Smooth muscle cell of the brain vasculature (primary cell): ENCODE measurements at regions not wholly inside any gene's neighbourhood (a gene's known extent, or its start where the extent isn't known, plus 50 kb on each side); places are given as distances from the start of the nearest gene placed in this dataset.
A peak's percentile ranks its signal among the peaks of the same experiment; 100 is the strongest.

ENCODE experiments used
- DNase-seq: peaks from one replicate; pipeline ENCODE4 v3.0.0-alpha.2; 2012; ENCODE audit warnings: low read depth, low spot score

- DNase-seq, result no peak
Observed at GRCh38 chr4:89599026-89599425, 237.9 kb downstream of the SNCA start.

- DNase-seq, result no peak
Observed at GRCh38 chr4:89598602-89599001, 238.4 kb downstream of the SNCA start.

GRCh38 chr4:89595125-89595789, 241.7 kb downstream of the SNCA start:
- DNase-seq, result no peak

GRCh38 chr4:89590128-89590527, 246.8 kb downstream of the SNCA start:
- DNase-seq, result no peak

GRCh38 chr4:89588421-89588820, 248.5 kb downstream of the SNCA start:
- DNase-seq, result no peak

- DNase-seq, result no peak
Observed at GRCh38 chr4:89587364-89587763, 249.6 kb downstream of the SNCA start.

GRCh38 chr4:89586864-89587263, 250.1 kb downstream of the SNCA start:
- DNase-seq, result no peak

- no peak for DNase-seq
Observed at GRCh38 chr4:89586318-89586717, 250.6 kb downstream of the SNCA start.

- DNase-seq, result no peak
Observed at GRCh38 chr4:89582756-89583505, 254.0 kb downstream of the SNCA start.

- no peak for DNase-seq
Observed at GRCh38 chr4:89579771-89580170, 257.2 kb downstream of the SNCA start.

GRCh38 chr4:89576246-89576645, 260.7 kb downstream of the SNCA start:
- DNase-seq, result no peak

- no peak for DNase-seq
Observed at GRCh38 chr4:89575840-89576239, 261.1 kb downstream of the SNCA start.

GRCh38 chr4:89574176-89574575, 262.8 kb downstream of the SNCA start:
- no peak for DNase-seq

- DNase-seq, result no peak
Observed at GRCh38 chr4:89573656-89574055, 263.3 kb downstream of the SNCA start.

- DNase-seq, result peak; percentile 24
Observed at GRCh38 chr4:89572224-89572858, 264.6 kb downstream of the SNCA start.

GRCh38 chr4:89570931-89571330, 263.3 kb upstream of the GPRIN3 start:
- no peak for DNase-seq

- no peak for DNase-seq
Observed at GRCh38 chr4:89567936-89568335, 260.3 kb upstream of the GPRIN3 start.

GRCh38 chr4:89563431-89563830, 255.8 kb upstream of the GPRIN3 start:
- DNase-seq, result no peak

- DNase-seq, result no peak
Observed at GRCh38 chr4:89562746-89563145, 255.1 kb upstream of the GPRIN3 start.

- DNase-seq, result no peak
Observed at GRCh38 chr4:89561048-89561447, 253.4 kb upstream of the GPRIN3 start.

GRCh38 chr4:89558147-89558546, 250.5 kb upstream of the GPRIN3 start:
- DNase-seq, result no peak

- DNase-seq, result no peak
Observed at GRCh38 chr4:89556601-89557305, 249.2 kb upstream of the GPRIN3 start.
